Islet precursor cell (in vitro differentiated cells): ENCODE measurements at regions not wholly inside any gene's neighbourhood (a gene's known extent, or its start where the extent isn't known, plus 50 kb on each side); places are given as distances from the start of the nearest gene placed in this dataset.
"Not testable (repeated sequence)": the region's sequence is repeated elsewhere in the genome, so short reads cannot be mapped to it uniquely, and the experiment has no call there.

Experiments used
- DNase-seq: peaks from one replicate; pipeline ENCODE4 v3.0.0-alpha.2; 2018

GRCh38 chr12:89870413-89871184 is 162.0 kb upstream of the ATP2B1 start:
- DNase-seq, result no peak

- DNase-seq, result not testable (repeated sequence)
Measured at GRCh38 chr12:89867611-89868010, 159.0 kb upstream of the ATP2B1 start.

- DNase-seq, result peak; percentile 71
Measured at GRCh38 chr12:89864411-89864810, 155.8 kb upstream of the ATP2B1 start.

- no peak for DNase-seq
Measured at GRCh38 chr12:89863968-89864367, 155.3 kb upstream of the ATP2B1 start.

GRCh38 chr12:89863493-89863938 is 154.9 kb upstream of the ATP2B1 start:
- no peak for DNase-seq

GRCh38 chr12:89862511-89863445 is 154.1 kb upstream of the ATP2B1 start:
- no peak for DNase-seq

- DNase-seq, result no peak
Measured at GRCh38 chr12:89861086-89861485, 152.4 kb upstream of the ATP2B1 start.

GRCh38 chr12:89859508-89860220 is 151.0 kb upstream of the ATP2B1 start:
- DNase-seq, result no peak

- no peak for DNase-seq
Measured at GRCh38 chr12:89858718-89859117, 150.1 kb upstream of the ATP2B1 start.

GRCh38 chr12:89857652-89858274 is 149.1 kb upstream of the ATP2B1 start:
- DNase-seq, result no peak

- DNase-seq, result no peak
Measured at GRCh38 chr12:89856431-89856830, 147.8 kb upstream of the ATP2B1 start.

GRCh38 chr12:89848732-89849131 is 140.1 kb upstream of the ATP2B1 start:
- DNase-seq, result no peak

- no peak for DNase-seq
Measured at GRCh38 chr12:89846473-89847055, 137.9 kb upstream of the ATP2B1 start.

GRCh38 chr12:89845767-89846166 is 137.1 kb upstream of the ATP2B1 start:
- no peak for DNase-seq

GRCh38 chr12:89845366-89845765 is 136.7 kb upstream of the ATP2B1 start:
- no peak for DNase-seq

- DNase-seq, result no peak
Measured at GRCh38 chr12:89844539-89844938, 135.9 kb upstream of the ATP2B1 start.

GRCh38 chr12:89840162-89840922 is 131.7 kb upstream of the ATP2B1 start:
- DNase-seq, result no peak

- no peak for DNase-seq
Measured at GRCh38 chr12:89839444-89839843, 130.8 kb upstream of the ATP2B1 start.

GRCh38 chr12:89838833-89839232 is 130.2 kb upstream of the ATP2B1 start:
- DNase-seq, result no peak

- DNase-seq, result no peak
Measured at GRCh38 chr12:89836026-89836425, 127.4 kb upstream of the ATP2B1 start.

- DNase-seq, result no peak
Measured at GRCh38 chr12:89834676-89835075, 126.0 kb upstream of the ATP2B1 start.
